ENCODE measurements at regions not wholly inside any gene's neighbourhood (a gene's known extent, or its start where the extent isn't known, plus 50 kb on each side); places are given as distances from the start of the nearest gene placed in this dataset.

DNA sequence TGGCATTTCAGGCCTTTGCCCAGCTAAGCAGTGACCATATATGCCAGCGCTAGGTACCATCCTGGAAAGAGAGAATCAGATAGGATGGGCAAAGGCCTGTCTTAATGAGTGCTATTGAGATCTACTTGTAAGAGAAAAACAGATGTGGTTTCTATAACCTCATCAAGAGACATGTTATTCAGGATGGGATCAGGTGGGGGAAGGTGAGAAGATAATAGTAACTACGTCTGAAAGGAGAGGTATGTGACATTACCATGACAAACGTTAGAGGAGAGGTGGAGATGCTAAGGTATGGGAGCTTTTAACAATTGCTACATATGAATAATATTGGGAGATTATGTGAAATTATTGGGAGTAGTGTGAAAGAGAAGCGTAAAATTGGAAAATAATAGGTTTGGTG is 204.2 kb upstream of the PLXNA2 start:
- no peak for TF ChIP-seq POLR2A (IDR thresholded peaks at IDR 0.05)
- TF ChIP-seq, protein P1, sequence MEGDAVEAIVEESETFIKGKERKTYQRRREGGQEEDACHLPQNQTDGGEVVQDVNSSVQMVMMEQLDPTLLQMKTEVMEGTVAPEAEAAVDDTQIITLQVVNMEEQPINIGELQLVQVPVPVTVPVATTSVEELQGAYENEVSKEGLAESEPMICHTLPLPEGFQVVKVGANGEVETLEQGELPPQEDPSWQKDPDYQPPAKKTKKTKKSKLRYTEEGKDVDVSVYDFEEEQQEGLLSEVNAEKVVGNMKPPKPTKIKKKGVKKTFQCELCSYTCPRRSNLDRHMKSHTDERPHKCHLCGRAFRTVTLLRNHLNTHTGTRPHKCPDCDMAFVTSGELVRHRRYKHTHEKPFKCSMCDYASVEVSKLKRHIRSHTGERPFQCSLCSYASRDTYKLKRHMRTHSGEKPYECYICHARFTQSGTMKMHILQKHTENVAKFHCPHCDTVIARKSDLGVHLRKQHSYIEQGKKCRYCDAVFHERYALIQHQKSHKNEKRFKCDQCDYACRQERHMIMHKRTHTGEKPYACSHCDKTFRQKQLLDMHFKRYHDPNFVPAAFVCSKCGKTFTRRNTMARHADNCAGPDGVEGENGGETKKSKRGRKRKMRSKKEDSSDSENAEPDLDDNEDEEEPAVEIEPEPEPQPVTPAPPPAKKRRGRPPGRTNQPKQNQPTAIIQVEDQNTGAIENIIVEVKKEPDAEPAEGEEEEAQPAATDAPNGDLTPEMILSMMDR (IDR thresholded peaks at IDR 0.05) = no peak
- no peak for TF ChIP-seq POLR2AphosphoS5 (IDR thresholded peaks at IDR 0.05)
- no peak for TF ChIP-seq EP300 (IDR thresholded peaks at IDR 0.05)
